Endothelial cell of umbilical vein (primary cell): ENCODE measurements at regions not wholly inside any gene's neighbourhood (a gene's known extent, or its start where the extent isn't known, plus 50 kb on each side); places are given as distances from the start of the nearest gene placed in this dataset.
"Not testable (repeated sequence)": the region's sequence is repeated elsewhere in the genome, so short reads cannot be mapped to it uniquely, and the experiment has no call there.

Experiments used
- BruUV-seq: library from RNA; stranded (reverse); fragments of 400-500 nt; replicated peaks from 2 replicates; lab custom pipeline; 2021; lab: Mats Ljungman, UMichigan
- CTCF ChIA-PET: fragments of 300-600, 350-600 bp; sonication (Branson Sonifier 250); formaldehyde crosslinking; loops from one replicate; lab custom pipeline; 2021; ENCODE audit warnings: antibody characterized with exemption, inconsistent platforms; lab: Charles Lee
- POLR2A ChIA-PET: fragments of 300-600, 350-600 bp; sonication (Branson Sonifier 250); formaldehyde crosslinking; loops from one replicate; lab custom pipeline; 2021; ENCODE audit warnings: antibody characterized with exemption, inconsistent platforms; lab: Charles Lee
- DNase-seq: peaks from one replicate; pipeline ENCODE4 v3.0.0-alpha.2; 2011; ENCODE audit warnings: low read depth, low spot score
- FAIRE-seq: peaks from 2 replicates; lab custom pipeline; 2011; peaks lifted over from hg19 to GRCh38; lab: Jason Lieb, UNC
- H2AFZ ChIP-seq: 2 replicates; pipeline ENCODE4 v1.6.0; 2012; ENCODE audit warnings: low read depth, low read length, control low read depth, inconsistent platforms
- H3K27ac ChIP-seq: 2 replicates; pipeline ENCODE4 v1.5.1; 2011; ENCODE audit warnings: low read depth, mild to moderate bottlenecking, control low read depth, low read length, moderate library complexity; ENCODE audit not compliant: insufficient read depth
- H3K27me3 ChIP-seq, 2 experiments: 2 replicates each; pipeline versions ENCODE4 v1.6.0 to v1.6.1; 2011; ENCODE audit warnings: low read length in 2 of 2, mixed read lengths in 1 of 2; ENCODE audit not compliant: control insufficient read depth in 2 of 2, insufficient read depth in 2 of 2
- H3K36me3 ChIP-seq, 2 experiments: 2 replicates in 1 of 2; 3 replicates in 1 of 2; pipeline ENCODE4 v1.5.1; 2011; ENCODE audit warnings: low read length in 2 of 2, mild to moderate bottlenecking in 1 of 2, moderate library complexity in 1 of 2; ENCODE audit not compliant: control insufficient read depth in 2 of 2, insufficient read depth in 2 of 2; ENCODE audit errors: extremely low read depth in 1 of 2
- H3K4me1 ChIP-seq: 3 replicates; pipeline ENCODE4 v1.5.1; 2011; ENCODE audit warnings: mild to moderate bottlenecking, low read length; ENCODE audit not compliant: control insufficient read depth, insufficient read depth; ENCODE audit errors: extremely low read depth
- H3K4me2 ChIP-seq: 2 replicates; pipeline ENCODE4 v1.6.1; 2011; ENCODE audit warnings: low read length, control low read depth, mixed read lengths; ENCODE audit not compliant: insufficient read depth
- H3K4me3 ChIP-seq, 3 experiments: fragments of 200-600 bp in 1 of 3; sonication (generic), shearing (Covaris generic) in 1 of 3; replicated peaks in 1 of 3; 2 replicates each; pipeline ENCODE4 v1.5.1; 2011 to 2016; ENCODE audit warnings: control low read depth in 3 of 3, low read length in 3 of 3, mild to moderate bottlenecking in 2 of 3, inconsistent platforms in 1 of 3, low read depth in 1 of 3, moderate library complexity in 1 of 3; ENCODE audit not compliant: insufficient read depth in 1 of 3
- H3K79me2 ChIP-seq: 2 replicates; pipeline ENCODE4 v1.6.0; 2012; ENCODE audit warnings: low read length, inconsistent platforms; ENCODE audit not compliant: control insufficient read depth, insufficient read depth
- H3K9ac ChIP-seq: replicated peaks from 2 replicates; pipeline ENCODE3; 2011; ENCODE audit warnings: low read length, control low read depth; ENCODE audit not compliant: insufficient read depth; ENCODE audit errors: extremely low read depth
- H3K9me1 ChIP-seq: replicated peaks from 3 replicates; pipeline ENCODE4 v1.6.0; 2011; ENCODE audit warnings: mild to moderate bottlenecking, low read length; ENCODE audit not compliant: control insufficient read depth, insufficient read depth; ENCODE audit errors: extremely low read depth
- H3K9me3 ChIP-seq: replicated peaks from 2 replicates; pipeline ENCODE4 v1.5.1; 2012; ENCODE audit warnings: low read length, inconsistent platforms; ENCODE audit not compliant: control insufficient read depth, insufficient read depth
- H4K20me1 ChIP-seq: replicated peaks from 2 replicates; pipeline ENCODE3; 2011; ENCODE audit warnings: mild to moderate bottlenecking, low read length; ENCODE audit not compliant: control insufficient read depth, insufficient read depth; ENCODE audit errors: extremely low read depth
- EZH2 ChIP-seq: IDR thresholded peaks from 2 replicates; pipeline ENCODE4 v1.6.1; 2012; ENCODE audit warnings: borderline replicate concordance, low read depth, mild to moderate bottlenecking, moderate library complexity, low read length, inconsistent platforms; ENCODE audit not compliant: severe bottlenecking
- FOS ChIP-seq: IDR thresholded peaks from 2 replicates; pipeline ENCODE4 v1.6.1; 2011; ENCODE audit warnings: mild to moderate bottlenecking, low read length, moderate library complexity, borderline replicate concordance; ENCODE audit not compliant: insufficient read depth
- GATA2 ChIP-seq: IDR thresholded peaks from 2 replicates; pipeline ENCODE4 v1.7.0; 2011; ENCODE audit warnings: low read depth, mild to moderate bottlenecking, moderate library complexity, mixed read lengths, low read length; ENCODE audit not compliant: insufficient read length, insufficient read depth
- JUN ChIP-seq: IDR thresholded peaks from 2 replicates; pipeline ENCODE4 v1.6.1; 2011; ENCODE audit warnings: borderline replicate concordance, low read depth; ENCODE audit not compliant: insufficient read length, insufficient read depth
- MYC ChIP-seq: IDR thresholded peaks from one replicate; pipeline ENCODE4 v1.6.1; 2011; ENCODE audit warnings: mild to moderate bottlenecking, low read depth, low read length
- POLR2A ChIP-seq: IDR thresholded peaks from 2 replicates; pipeline ENCODE4 v1.6.1; 2012; ENCODE audit warnings: low read depth, mild to moderate bottlenecking, control low read depth, low read length
- POLR2AphosphoS5 ChIP-seq: IDR thresholded peaks from 2 replicates; pipeline ENCODE4 v1.6.1; 2012; ENCODE audit warnings: low read depth, mild to moderate bottlenecking, control low read depth, low read length, moderate library complexity; ENCODE audit not compliant: insufficient read depth
- dilution Hi-C: fragments of 300-500 bp; cut with MboI; formaldehyde crosslinking; loops from one replicate; pipeline ENCODE4 v1.15.0; 2019; ENCODE audit warnings: low sequenced_read_pairs; ENCODE audit not compliant: extremely low pct_ligation_motif_present
- intact Hi-C: fragments of 100-400 bp; cut with micrococcal nuclease; formaldehyde crosslinking; loops from one replicate; pipeline ENCODE4 v1.10.0; 2022
- TF ChIP-seq, protein P1 (sequence below): IDR thresholded peaks from 2 replicates; pipeline ENCODE4 v1.6.1; 2011; ENCODE audit not compliant: insufficient read depth, insufficient read length
- TF ChIP-seq, protein P2 (sequence below), 2 donors: IDR thresholded peaks; 1 replicate in 1 of 2; 2 replicates in 1 of 2; pipeline ENCODE4 v1.5.1; 2011; ENCODE audit warnings: low read length in 2 of 2, mild to moderate bottlenecking in 2 of 2, moderate library complexity in 2 of 2, control low read depth in 1 of 2, inconsistent platforms in 1 of 2, low read depth in 1 of 2; ENCODE audit not compliant: insufficient read depth in 1 of 2; ENCODE audit errors: extremely low read depth in 1 of 2

DNA sequence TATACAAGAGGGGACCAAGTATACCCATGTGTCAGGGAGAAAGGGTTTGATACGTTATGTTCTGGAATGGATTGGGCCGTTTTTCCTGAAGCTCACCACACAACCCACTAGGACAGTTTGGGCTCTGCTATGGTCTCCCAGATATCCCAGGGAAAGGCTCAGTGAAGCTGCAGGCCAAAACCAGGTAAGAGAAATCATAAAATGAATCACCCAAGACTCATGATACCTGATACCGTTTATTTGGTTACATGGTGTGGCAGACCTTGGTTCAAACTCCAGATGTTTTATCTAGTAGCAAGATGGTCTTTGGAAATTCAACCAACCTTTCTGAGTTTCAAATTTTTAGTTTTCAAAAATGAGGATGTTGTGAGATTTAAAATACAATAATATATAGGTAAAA lies 177.6 kb downstream of the C12orf75 start:
- no peak overlapping the region for H3K4me2 ChIP-seq
- ChIA-PET POLR2A (no interaction called here), CTCF (interaction anchor here (1.5 to 2.3 kb wide), 2 partner anchors 80 to 87 kb away, joined by 3 to 8 read pairs; no protein-coding TSS in a partner anchor)
- H3K4me3 ChIP-seq: no peak overlapping the region
- no peaks in the 10 kb centered on the region for H4K20me1 ChIP-seq
- FAIRE-seq (no peak), DNase-seq (no peak)
- no peaks in the 10 kb centered on the region for H3K9me3 ChIP-seq
- no TSS peak for BruUV-seq
- H3K9me1 ChIP-seq: no peaks in the 10 kb centered on the region
- dilution Hi-C loops (no loop called here), intact Hi-C loops (no loop called here)
- no peak overlapping the region for H3K9ac ChIP-seq
- H3K27me3 ChIP-seq: no peaks in the 10 kb centered on the region
- H3K36me3 ChIP-seq: peaks cover 13 to 14% of the 10 kb centered on the region in 2 experiments
- TF ChIP-seq POLR2A (no peak), MYC (no peak)
- H3K4me1 ChIP-seq: peaks cover 14% of the 10 kb centered on the region
- H3K27ac ChIP-seq: no peak overlapping the region
- peaks cover 59% of the 10 kb centered on the region for H3K79me2 ChIP-seq
- no peak overlapping the region for H2AFZ ChIP-seq

DNA sequence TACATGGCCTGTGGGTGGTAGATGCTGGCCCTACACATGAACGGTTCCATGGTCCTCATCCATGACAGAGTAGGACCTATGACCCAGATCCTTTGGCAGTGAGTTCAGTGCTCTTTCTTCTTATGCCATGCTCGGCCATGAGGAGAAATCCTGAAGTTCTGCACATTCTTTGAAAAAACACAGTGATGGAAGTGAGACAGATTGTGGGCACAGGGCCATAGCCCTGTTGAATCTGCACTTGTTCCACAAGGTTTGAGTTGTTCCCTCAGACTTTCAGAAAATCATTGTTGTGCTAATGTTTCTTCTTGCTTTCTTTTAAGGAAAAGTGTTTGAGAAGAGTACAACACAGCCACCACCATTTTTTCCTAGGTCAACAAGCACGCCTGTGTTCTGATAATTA lies 180.0 kb downstream of the C12orf75 start:
- TF ChIP-seq JUN (no peak), MYC (no peak), EZH2 (no peak), POLR2AphosphoS5 (no peak), POLR2A (no peak), FOS (no peak), GATA2 (no peak)
- TF ChIP-seq, protein P1, sequence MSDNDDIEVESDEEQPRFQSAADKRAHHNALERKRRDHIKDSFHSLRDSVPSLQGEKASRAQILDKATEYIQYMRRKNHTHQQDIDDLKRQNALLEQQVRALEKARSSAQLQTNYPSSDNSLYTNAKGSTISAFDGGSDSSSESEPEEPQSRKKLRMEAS: no peak
- TF ChIP-seq, protein P2, sequence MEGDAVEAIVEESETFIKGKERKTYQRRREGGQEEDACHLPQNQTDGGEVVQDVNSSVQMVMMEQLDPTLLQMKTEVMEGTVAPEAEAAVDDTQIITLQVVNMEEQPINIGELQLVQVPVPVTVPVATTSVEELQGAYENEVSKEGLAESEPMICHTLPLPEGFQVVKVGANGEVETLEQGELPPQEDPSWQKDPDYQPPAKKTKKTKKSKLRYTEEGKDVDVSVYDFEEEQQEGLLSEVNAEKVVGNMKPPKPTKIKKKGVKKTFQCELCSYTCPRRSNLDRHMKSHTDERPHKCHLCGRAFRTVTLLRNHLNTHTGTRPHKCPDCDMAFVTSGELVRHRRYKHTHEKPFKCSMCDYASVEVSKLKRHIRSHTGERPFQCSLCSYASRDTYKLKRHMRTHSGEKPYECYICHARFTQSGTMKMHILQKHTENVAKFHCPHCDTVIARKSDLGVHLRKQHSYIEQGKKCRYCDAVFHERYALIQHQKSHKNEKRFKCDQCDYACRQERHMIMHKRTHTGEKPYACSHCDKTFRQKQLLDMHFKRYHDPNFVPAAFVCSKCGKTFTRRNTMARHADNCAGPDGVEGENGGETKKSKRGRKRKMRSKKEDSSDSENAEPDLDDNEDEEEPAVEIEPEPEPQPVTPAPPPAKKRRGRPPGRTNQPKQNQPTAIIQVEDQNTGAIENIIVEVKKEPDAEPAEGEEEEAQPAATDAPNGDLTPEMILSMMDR (IDR thresholded peaks at IDR 0.05; ENCODE audit: extremely low read depth in 1 of 2, insufficient read depth in 1 of 2, low read depth in 1 of 2, low read length in 2 of 2): no peak
- CTCF ChIA-PET: interaction anchor here (1.7 kb wide), 1 partner anchor 41 kb away, joined by 3 read pairs; no protein-coding TSS in a partner anchor

DNA sequence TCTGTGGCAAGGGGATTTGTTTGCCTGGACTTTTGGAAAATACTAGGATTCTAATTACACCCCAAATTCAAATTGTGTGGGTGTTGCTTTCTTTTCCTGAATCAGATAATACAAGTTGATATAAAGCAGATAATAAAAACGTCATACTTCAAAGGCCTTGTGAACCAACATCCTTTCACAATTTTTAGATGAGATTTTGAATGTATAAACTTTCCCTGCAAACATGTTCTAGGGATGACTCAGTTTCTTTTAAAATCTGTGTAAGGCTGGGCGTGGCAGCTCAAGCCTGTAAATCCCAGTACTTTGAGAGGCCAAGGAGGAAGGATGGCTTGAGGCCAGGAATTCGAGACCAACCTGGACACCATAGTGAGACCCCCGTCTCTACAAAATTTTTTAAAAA lies 182.4 kb downstream of the C12orf75 start:
- intact Hi-C loops, DNase-seq, POLR2A ChIA-PET, BruUV-seq, H3K9me1 ChIP-seq, H3K9me3 ChIP-seq, H3K4me1 ChIP-seq, H2AFZ ChIP-seq, H4K20me1 ChIP-seq, H3K4me2 ChIP-seq, H3K9ac ChIP-seq, H3K27me3 ChIP-seq, H3K27ac ChIP-seq, FAIRE-seq, dilution Hi-C loops, H3K4me3 ChIP-seq: not testable (repeated sequence)
- peaks cover 10 to 12% of the 10 kb centered on the region in 2 experiments for H3K36me3 ChIP-seq
- CTCF ChIA-PET: interaction anchor here (1.3 kb wide), 1 partner anchor 92 kb away, joined by 4 read pairs; no protein-coding TSS in a partner anchor
- peaks cover 26% of the 10 kb centered on the region for H3K79me2 ChIP-seq

More for the DNA sequence above, 180.0 kb downstream of the C12orf75 start:
- H3K9me3 ChIP-seq: no peaks in the 10 kb centered on the region
- H3K27ac ChIP-seq: no peak overlapping the region
- peaks cover 8% of the 10 kb centered on the region for H3K4me1 ChIP-seq
- H3K9ac ChIP-seq: no peak overlapping the region
- no peak overlapping the region for H3K4me3 ChIP-seq
- no peak for FAIRE-seq
- H4K20me1 ChIP-seq: no peaks in the 10 kb centered on the region
- H3K4me2 ChIP-seq: no peak overlapping the region
- no peak overlapping the region for H2AFZ ChIP-seq
- peaks cover 44% of the 10 kb centered on the region for H3K79me2 ChIP-seq
- H3K36me3 ChIP-seq: peaks cover 12% of the 10 kb centered on the region in 2 experiments
- POLR2A ChIA-PET: no interaction called here
- no peaks in the 10 kb centered on the region for H3K9me1 ChIP-seq
- dilution Hi-C loops: no loop called here
- intact Hi-C loops: no loop called here
- no peak for DNase-seq
- no peaks in the 10 kb centered on the region for H3K27me3 ChIP-seq
- BruUV-seq: no TSS peak
